ENCODE measurements at regions not wholly inside any gene's neighbourhood (a gene's known extent, or its start where the extent isn't known, plus 50 kb on each side); places are given as distances from the start of the nearest gene placed in this dataset.
"Not testable (repeated sequence)": the region's sequence is repeated elsewhere in the genome, so short reads cannot be mapped to it uniquely, and the experiment has no call there.

DNA sequence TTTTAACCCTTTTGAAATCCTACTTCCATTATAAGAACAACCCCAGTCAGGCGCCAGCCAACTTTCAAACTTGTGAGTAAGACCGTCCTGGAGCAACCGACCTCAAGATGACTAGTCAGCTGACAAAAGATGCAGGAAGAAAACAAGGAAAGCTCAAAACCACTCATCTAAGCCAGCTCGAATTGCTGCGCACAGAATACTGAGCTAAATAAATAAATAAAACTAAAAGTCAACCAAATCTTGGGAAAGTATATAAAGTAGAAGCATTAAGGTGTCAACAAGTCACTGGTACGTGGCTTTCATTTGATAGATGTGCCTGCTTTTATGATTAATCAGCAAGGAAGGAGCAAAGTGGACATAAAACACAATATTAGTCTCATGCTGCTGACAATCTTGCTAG lies 1269.8 kb downstream of the XPNPEP1 start:
- no peak overlapping the region for H3K4me3 Mint-ChIP-seq
- H3K27me3 Mint-ChIP-seq = no peaks in the 10 kb centered on the region
- H3K27ac Mint-ChIP-seq = no peak overlapping the region
- ATAC-seq (no peak), DNase-seq (no peak)
- no peaks in the 10 kb centered on the region for H3K4me1 Mint-ChIP-seq
- no peaks in the 10 kb centered on the region for H3K36me3 Mint-ChIP-seq (ENCODE audit: low read depth)
- H3K9me3 Mint-ChIP-seq = peaks cover 9% of the 10 kb centered on the region

DNA sequence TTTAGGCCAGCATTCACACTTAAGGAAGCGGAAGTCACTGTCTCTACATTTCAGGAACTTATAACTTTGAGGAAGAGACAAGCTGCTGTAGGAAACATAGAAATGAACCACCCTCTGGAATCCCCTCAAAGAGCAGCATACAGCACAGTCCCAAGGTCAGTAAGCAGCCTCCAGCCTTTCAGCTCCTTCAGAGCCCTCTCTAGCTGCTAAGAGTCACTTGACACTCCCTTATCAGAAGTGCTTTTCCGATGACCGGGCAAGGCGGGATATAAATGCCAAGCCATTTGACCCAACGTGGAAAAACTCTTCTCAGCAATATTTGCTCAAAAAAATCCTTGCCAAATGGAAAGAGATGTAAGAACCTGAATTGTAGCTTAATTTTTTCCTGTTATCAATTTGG lies 1284.3 kb downstream of the XPNPEP1 start:
- Mint-ChIP-seq H3K4me1 (no peaks in the 10 kb centered on the region), H3K27ac (no peak overlapping the region), H3K36me3 (ENCODE audit: low read depth) (no peaks in the 10 kb centered on the region), H3K4me3 (no peak overlapping the region), H3K9me3 (peaks cover 12% of the 10 kb centered on the region), H3K27me3 (no peaks in the 10 kb centered on the region)
- ATAC-seq (no peak), DNase-seq (no peak)

DNA sequence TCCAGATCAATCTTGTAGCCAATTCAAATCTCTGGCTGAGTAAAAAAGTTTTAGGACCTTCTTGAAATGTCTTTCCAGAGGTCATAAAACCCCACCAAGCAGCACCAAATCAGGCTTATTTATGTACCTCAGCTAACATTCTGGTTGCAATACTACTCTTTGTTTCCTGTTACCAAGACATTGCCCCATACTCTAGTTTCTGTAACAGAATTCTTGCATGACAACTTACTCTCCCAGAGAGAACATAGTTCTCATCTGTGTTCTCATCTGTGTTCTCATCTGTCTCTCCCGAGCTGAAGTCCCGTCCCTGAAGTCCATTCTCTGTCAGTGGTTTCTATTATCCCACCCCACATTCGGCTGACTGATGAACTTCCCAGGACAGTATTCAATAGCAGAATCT lies 1285.1 kb downstream of the XPNPEP1 start:
- H3K9me3 Mint-ChIP-seq = peaks cover 13% of the 10 kb centered on the region
- no peak for ATAC-seq
- H3K27ac Mint-ChIP-seq = no peak overlapping the region
- H3K36me3 Mint-ChIP-seq (ENCODE audit: low read depth) = no peaks in the 10 kb centered on the region
- H3K4me1 Mint-ChIP-seq = no peaks in the 10 kb centered on the region
- H3K27me3 Mint-ChIP-seq = no peaks in the 10 kb centered on the region
- DNase-seq = no peak
- no peak overlapping the region for H3K4me3 Mint-ChIP-seq

DNA sequence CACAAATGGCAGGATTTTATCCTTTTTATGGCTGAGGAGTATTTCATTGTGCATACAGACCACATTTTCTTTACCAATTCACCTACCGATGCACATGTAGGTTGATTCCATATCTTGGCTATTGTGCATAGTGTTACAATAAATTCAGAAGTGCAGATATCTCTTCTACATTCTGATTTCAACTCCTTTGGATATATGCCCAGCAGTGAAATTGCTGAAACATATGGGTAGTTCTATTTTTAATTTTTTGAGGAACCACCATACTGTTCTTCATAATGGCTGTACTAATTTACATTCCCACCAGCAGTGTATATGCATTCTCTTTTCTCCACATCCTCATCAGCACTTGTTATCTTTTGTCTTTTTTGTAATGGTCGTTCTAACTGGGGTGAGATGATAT lies 1290.3 kb downstream of the XPNPEP1 start:
- no peak overlapping the region for H3K4me3 Mint-ChIP-seq
- H3K27ac Mint-ChIP-seq = no peak overlapping the region
- H3K9me3 Mint-ChIP-seq = peaks cover 11% of the 10 kb centered on the region
- no peaks in the 10 kb centered on the region for H3K4me1 Mint-ChIP-seq
- no peak for ATAC-seq
- H3K36me3 Mint-ChIP-seq (ENCODE audit: low read depth) = no peaks in the 10 kb centered on the region
- H3K27me3 Mint-ChIP-seq = no peaks in the 10 kb centered on the region
- DNase-seq = no peak

DNA sequence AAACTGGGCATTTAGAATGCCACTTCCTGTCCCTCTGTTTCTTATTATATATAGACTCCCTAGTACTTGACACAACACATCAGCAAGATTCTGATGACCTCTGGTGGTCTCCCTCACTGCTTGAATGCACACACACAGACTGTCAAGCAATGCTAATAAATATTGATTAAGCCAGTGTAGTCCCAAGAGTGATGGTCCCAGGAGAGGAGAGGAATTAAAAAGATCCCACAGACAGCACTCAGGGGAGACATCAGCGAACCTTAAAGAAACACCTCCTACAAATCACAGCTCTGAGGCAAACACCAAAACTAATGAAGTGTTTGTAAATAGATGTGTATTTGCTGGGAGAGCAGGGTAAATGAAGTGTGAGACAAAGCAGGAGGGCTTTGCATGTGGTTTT lies 1291.2 kb downstream of the XPNPEP1 start:
- H3K27ac Mint-ChIP-seq = no peak overlapping the region

DNA sequence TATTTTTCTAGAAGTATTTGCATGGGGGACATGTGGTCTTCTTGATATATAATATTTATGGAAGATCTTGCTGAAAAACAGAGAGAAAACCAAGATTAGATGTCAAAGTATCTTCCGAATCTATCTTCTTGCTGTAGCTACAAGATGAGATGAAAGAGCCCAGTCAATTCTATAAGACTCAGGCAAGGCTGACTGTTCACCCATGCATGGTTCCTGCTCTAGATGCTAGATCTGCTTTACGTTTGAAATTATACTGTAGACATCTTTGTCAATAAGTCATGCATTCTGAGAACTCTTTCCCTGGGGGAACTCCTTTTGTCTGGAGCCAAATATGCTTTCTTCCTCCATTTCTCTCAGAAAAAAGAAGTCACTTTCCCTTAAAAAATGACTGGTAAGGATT lies 1292.0 kb downstream of the XPNPEP1 start:
- Mint-ChIP-seq H3K36me3 (ENCODE audit: low read depth) (no peaks in the 10 kb centered on the region), H3K27ac (no peak overlapping the region), H3K9me3 (peaks cover 15% of the 10 kb centered on the region), H3K27me3 (no peaks in the 10 kb centered on the region), H3K4me1 (no peaks in the 10 kb centered on the region), H3K4me3 (no peak overlapping the region)
- DNase-seq = no peak
- no peak for ATAC-seq

More for the DNA sequence above, 1291.2 kb downstream of the XPNPEP1 start:
- no peak for DNase-seq
- Mint-ChIP-seq H3K36me3 (ENCODE audit: low read depth) (no peaks in the 10 kb centered on the region), H3K4me3 (no peak overlapping the region), H3K27me3 (no peaks in the 10 kb centered on the region), H3K4me1 (no peaks in the 10 kb centered on the region), H3K9me3 (peaks cover 15% of the 10 kb centered on the region)
- ATAC-seq = no peak

DNA sequence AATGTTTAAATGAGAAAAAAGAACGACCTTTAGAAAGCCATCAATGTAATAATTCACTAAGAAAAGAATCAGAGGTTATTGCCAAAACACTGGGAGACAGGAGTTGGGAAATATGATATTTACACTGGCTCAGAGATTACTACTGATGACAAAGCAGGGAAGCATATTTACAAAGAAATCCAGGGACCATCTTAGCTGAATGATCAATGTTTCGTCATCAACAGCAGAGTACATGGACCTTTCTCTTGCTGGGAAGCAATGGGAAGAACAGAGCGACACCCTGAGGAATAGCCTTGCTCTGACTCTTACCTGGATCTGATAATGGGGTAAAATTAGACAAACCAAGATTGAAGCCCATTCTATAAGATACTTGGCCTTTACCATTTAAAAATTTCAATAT lies 1293.5 kb downstream of the XPNPEP1 start:
- no peak for ATAC-seq
- no peaks in the 10 kb centered on the region for H3K36me3 Mint-ChIP-seq (ENCODE audit: low read depth)
- no peak overlapping the region for H3K4me3 Mint-ChIP-seq
- H3K27ac Mint-ChIP-seq = no peak overlapping the region
- H3K4me1 Mint-ChIP-seq = no peaks in the 10 kb centered on the region
- H3K27me3 Mint-ChIP-seq = no peaks in the 10 kb centered on the region
- H3K9me3 Mint-ChIP-seq = peaks cover 13% of the 10 kb centered on the region
- DNase-seq = no peak

DNA sequence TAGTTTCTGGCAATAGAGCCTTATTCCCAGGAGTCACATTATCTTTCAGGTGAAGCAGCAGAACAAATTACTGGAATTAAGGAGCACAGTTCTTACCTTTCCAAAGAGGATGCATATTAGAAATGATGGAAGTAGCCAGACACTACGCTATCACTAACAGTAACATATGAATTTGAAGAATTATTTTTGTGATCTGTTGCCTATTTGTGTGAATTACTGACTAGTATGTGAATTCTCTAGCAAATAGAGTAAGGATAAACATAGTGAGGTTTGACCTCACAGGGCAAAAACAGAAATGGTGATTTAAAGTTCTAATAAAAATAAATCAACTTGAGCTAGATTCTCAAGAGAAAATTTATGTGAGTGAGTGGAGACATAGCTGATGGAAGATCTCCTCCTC lies 1299.3 kb downstream of the XPNPEP1 start:
- no peak overlapping the region for H3K27ac Mint-ChIP-seq
- no peak for ATAC-seq
- DNase-seq = no peak
- no peaks in the 10 kb centered on the region for H3K27me3 Mint-ChIP-seq
- peaks cover 4% of the 10 kb centered on the region for H3K9me3 Mint-ChIP-seq
- H3K4me1 Mint-ChIP-seq = no peaks in the 10 kb centered on the region
- no peak overlapping the region for H3K4me3 Mint-ChIP-seq
- H3K36me3 Mint-ChIP-seq (ENCODE audit: low read depth) = no peaks in the 10 kb centered on the region

DNA sequence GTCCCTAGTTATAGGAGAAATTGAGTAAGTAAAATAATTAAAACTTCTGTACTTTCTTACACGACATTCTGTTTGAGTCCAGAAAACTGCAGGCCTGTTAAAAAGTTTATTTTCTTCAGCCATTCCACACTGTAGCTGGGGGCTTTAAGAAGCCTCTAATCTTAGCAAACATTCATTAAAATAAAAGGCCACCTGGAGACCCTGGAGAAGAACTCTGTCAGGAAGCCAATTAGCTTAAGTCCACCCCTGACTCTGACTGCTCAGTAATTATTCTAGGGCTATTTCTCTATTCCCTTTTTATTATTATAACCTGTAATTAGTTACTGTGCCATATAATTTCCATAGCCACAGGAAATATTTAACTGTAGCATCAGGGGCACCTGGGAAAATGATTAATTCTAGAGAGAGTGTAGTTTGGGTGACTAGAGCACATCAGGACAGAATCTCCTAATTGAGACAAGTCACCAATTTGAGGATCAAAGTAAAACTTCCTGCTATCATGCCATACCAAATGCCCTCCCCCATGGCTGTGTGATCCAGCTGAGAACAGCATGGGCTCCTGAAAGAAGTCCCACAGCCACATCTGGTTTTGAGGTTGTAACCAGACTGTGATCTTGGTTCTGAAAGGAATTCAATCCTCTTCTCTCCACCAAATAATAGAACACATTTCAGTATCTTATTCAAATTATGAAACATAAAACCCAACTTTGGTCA lies 1302.3 kb downstream of the XPNPEP1 start:
- DNase-seq (no peak), ATAC-seq (no peak)
- Mint-ChIP-seq H3K27ac (no peak overlapping the region), H3K36me3 (ENCODE audit: low read depth) (no peaks in the 10 kb centered on the region), H3K27me3 (no peaks in the 10 kb centered on the region), H3K4me3 (no peak overlapping the region), H3K9me3 (no peaks in the 10 kb centered on the region), H3K4me1 (no peaks in the 10 kb centered on the region)

DNA sequence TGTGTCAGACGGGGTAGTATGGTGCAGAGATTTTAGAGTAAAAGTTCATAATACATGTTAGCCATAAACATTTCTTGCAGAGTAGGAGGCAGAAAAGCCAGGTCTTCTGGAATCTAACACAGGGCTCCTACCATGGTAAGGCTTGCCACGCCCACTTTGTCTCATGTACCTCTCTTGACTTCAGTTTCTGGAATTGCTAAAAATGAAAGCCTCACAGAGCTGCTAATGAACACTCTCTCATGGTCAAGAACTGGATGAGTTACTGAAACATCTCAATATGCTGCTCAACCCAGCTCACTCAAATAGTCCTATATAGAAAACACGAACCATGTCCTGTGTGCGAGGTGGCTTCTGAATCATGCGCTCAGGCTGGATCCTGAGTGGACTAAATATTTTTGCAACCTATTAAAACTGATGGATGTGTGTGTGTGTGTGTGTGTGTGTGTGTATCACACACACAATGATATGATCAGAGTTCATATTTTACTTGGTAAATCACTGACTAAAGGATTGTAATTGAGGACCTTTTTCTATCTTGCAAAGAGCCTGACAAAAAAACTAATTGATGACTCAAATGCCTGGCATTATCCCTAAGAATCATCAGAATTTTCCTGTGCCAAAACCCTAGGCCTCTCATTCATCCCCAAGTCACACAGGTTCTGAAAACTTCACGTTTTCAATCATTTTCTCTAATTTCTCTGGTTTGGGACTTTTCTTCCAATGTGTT lies 1306.6 kb downstream of the XPNPEP1 start:
- Mint-ChIP-seq H3K36me3 (ENCODE audit: low read depth) (no peaks in the 10 kb centered on the region), H3K27ac (no peak overlapping the region), H3K9me3 (peaks cover 3% of the 10 kb centered on the region), H3K4me3 (no peak overlapping the region), H3K4me1 (no peaks in the 10 kb centered on the region), H3K27me3 (no peaks in the 10 kb centered on the region)
- ATAC-seq = no peak
- no peak for DNase-seq

DNA sequence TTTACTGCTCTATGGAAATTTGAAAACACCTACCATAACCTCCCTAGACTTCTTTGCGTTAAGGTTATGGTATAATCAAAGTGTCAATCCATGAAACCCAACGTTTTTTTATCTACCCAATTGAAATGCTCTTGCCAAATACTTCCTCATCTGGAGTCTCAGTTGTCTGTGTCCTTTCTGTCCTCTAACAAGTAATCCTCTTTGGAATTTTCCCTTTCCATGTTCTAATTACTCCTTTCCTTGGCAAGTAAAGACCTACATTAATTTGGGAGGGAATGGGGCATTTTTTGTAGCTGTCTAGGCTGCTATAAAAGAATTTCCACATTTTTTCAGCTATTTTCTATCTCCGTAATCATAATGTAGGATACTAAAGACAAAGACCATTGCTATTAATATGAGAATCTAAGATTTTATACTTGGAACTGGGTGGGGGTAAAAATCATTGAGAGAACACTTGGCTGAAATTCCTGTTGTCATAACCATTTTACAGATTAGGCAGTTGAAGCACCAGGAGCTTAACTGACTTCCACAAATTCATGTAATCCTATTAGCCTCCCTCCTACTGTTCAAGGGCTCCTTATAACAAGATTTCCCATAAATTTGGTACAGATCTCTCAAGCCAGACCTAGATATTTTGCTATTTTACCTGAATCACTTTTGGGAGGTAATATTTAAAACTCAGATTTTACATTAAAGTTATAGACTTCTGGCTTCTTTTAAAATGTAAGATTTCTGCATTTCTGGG lies 1307.6 kb downstream of the XPNPEP1 start:
- Mint-ChIP-seq H3K9me3 (peaks cover 3% of the 10 kb centered on the region), H3K36me3 (ENCODE audit: low read depth) (no peaks in the 10 kb centered on the region), H3K4me3 (no peak overlapping the region), H3K27me3 (no peaks in the 10 kb centered on the region), H3K27ac (no peak overlapping the region), H3K4me1 (no peaks in the 10 kb centered on the region)
- DNase-seq = no peak
- ATAC-seq = no peak

DNA sequence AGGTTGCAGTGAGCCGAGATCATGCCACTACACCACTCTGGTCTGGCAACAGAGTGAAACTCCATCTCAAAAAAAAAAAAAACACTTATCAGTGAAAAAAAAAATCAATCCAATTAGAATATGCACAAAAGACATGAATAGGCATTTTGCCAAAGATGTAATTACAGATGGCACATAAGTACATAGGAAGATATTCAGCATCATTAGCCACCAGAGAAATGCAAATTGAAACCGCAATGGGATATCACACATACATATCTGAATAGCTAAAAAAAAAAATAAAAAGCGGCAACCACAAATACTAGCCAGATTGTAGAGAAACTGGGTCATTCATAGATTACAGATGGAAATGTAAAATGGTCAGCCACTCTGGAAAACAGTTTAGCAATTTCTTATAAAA lies 1310.8 kb downstream of the XPNPEP1 start:
- ATAC-seq (no peak), DNase-seq (no peak)
- no peaks in the 10 kb centered on the region for H3K36me3 Mint-ChIP-seq (ENCODE audit: low read depth)
- H3K27ac Mint-ChIP-seq = no peak overlapping the region
- H3K9me3 Mint-ChIP-seq = peaks cover 8% of the 10 kb centered on the region
- H3K4me1 Mint-ChIP-seq = no peaks in the 10 kb centered on the region
- H3K27me3 Mint-ChIP-seq = no peaks in the 10 kb centered on the region
- H3K4me3 Mint-ChIP-seq = no peak overlapping the region

DNA sequence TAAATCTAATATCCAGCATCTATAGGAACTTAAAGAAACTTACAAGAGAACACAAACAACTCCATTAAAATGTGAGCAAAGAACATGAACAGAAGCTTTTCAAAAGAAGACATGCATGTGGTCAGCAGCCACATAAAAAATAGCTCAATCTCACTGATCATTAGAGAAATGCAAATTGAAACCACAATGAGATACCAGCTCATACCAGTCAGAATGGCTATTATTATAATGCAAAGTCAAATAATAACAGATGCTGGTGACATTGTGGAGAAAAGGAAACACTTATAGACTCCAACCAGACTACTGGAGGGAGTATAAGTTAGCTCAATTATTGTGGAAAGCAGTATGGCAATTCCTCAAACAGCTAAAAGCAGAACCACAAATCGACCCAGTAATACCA lies 1314.5 kb downstream of the XPNPEP1 start:
- Mint-ChIP-seq H3K4me3 (no peak overlapping the region), H3K36me3 (ENCODE audit: low read depth) (no peaks in the 10 kb centered on the region), H3K9me3 (peaks cover 5% of the 10 kb centered on the region), H3K27ac (no peak overlapping the region), H3K4me1 (no peaks in the 10 kb centered on the region), H3K27me3 (no peaks in the 10 kb centered on the region)
- ATAC-seq = no peak
- DNase-seq = no peak

DNA sequence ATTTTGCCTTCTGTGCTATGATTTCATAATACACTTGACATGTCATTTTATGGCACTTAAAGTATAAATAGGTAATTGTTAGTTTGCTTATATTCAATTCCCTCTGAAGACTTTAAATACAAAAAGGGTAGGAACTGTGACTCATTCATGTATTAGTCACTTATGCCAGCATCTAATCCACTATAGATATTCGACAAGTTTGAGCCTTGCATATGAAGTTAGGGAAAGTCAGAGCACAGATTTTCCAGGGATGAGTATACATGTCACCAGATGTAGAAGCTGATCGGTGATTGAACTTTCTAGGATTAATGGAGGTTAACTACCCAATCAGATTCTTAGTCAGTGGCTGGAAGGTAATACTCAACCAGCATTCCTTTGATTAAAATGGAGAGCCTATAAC lies 1321.5 kb downstream of the XPNPEP1 start:
- ATAC-seq (no peak), DNase-seq (no peak)
- no peaks in the 10 kb centered on the region for H3K36me3 Mint-ChIP-seq (ENCODE audit: low read depth)
- H3K4me3 Mint-ChIP-seq = no peak overlapping the region
- H3K27ac Mint-ChIP-seq = no peak overlapping the region
- H3K4me1 Mint-ChIP-seq = no peaks in the 10 kb centered on the region
- no peaks in the 10 kb centered on the region for H3K27me3 Mint-ChIP-seq
- no peaks in the 10 kb centered on the region for H3K9me3 Mint-ChIP-seq

DNA sequence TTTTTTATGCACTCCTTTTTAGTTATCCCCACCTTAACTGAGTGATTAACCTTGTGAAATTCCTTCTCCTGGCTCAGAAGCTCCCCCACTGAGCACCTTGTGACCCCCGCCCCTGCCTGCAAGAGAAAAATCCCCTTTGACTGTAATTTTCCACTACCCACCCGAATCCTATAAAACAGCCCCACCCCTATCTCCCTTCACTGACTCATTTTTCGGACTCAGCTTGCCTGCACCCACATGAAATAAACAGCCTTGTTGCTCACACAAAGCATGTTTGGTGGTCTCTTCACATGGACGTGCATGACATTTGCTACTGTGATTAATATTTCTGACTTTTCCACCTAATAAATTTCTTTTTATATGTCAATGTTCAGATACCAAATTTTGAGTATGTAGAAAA lies 1322.8 kb downstream of the XPNPEP1 start:
- H3K9me3 Mint-ChIP-seq; H3K4me3 Mint-ChIP-seq; ATAC-seq; DNase-seq; H3K27me3 Mint-ChIP-seq; H3K36me3 Mint-ChIP-seq (ENCODE audit: low read depth); H3K27ac Mint-ChIP-seq; H3K4me1 Mint-ChIP-seq: not testable (repeated sequence)

Measured in activated naive CD8-positive, alpha-beta T cell treated with anti-CD3 and anti-CD28 coated beads, Interleukin-2, amount 50 U/mL, for 24 hours (primary cell).